ENCODE measurements at regions not wholly inside any gene's neighbourhood (a gene's known extent, or its start where the extent isn't known, plus 50 kb on each side); places are given as distances from the start of the nearest gene placed in this dataset.

DNA sequence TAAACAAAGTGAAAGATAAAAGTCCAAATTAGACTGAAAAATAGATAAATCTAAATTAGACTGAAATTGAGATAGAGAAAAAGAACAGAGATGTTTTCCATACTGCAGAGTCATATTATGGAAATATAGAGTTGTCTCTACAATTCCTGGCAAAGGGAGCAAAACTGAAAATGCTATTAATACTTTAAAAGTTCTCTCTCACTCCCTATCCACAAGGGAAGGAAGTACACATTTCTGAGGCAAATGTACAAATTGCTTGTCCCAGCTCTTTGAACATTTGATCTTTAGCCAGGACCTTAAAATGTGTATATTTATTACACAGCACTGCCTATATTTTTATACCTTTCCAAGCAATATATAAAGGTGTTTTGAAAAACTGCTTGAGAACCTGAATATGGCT, 225.1 kb upstream of the SEMA6D start:
- Histone ChIP-seq H3K27ac (ENCODE audit: low read depth in 1 of 2, low read length in 2 of 2) (no peak overlapping the region), H3K9me3 (ENCODE audit: control insufficient read depth in 4 of 4, low read length in 3 of 4) (no peaks in the 10 kb centered on the region), H3K27me3 (ENCODE audit: control insufficient read depth in 4 of 4, insufficient read depth in 4 of 4, low read length in 3 of 4) (peaks cover 0 to 2% (median 0%) of the 10 kb centered on the region in 4 donors), H3K4me1 (ENCODE audit: control insufficient read depth in 4 of 4, insufficient read depth in 4 of 4, low read length in 3 of 4) (no peaks in the 10 kb centered on the region), H3K4me3 (ENCODE audit: low read depth in 1 of 3, low read length in 3 of 3) (no peak overlapping the region), H3K9ac (ENCODE audit: low read depth in 1 of 2, low read length in 2 of 2) (no peak overlapping the region), H3K36me3 (ENCODE audit: control insufficient read depth in 4 of 4, insufficient read depth in 3 of 4, low read depth in 1 of 4, low read length in 3 of 4) (no peaks in the 10 kb centered on the region)
- TF ChIP-seq, protein P1, sequence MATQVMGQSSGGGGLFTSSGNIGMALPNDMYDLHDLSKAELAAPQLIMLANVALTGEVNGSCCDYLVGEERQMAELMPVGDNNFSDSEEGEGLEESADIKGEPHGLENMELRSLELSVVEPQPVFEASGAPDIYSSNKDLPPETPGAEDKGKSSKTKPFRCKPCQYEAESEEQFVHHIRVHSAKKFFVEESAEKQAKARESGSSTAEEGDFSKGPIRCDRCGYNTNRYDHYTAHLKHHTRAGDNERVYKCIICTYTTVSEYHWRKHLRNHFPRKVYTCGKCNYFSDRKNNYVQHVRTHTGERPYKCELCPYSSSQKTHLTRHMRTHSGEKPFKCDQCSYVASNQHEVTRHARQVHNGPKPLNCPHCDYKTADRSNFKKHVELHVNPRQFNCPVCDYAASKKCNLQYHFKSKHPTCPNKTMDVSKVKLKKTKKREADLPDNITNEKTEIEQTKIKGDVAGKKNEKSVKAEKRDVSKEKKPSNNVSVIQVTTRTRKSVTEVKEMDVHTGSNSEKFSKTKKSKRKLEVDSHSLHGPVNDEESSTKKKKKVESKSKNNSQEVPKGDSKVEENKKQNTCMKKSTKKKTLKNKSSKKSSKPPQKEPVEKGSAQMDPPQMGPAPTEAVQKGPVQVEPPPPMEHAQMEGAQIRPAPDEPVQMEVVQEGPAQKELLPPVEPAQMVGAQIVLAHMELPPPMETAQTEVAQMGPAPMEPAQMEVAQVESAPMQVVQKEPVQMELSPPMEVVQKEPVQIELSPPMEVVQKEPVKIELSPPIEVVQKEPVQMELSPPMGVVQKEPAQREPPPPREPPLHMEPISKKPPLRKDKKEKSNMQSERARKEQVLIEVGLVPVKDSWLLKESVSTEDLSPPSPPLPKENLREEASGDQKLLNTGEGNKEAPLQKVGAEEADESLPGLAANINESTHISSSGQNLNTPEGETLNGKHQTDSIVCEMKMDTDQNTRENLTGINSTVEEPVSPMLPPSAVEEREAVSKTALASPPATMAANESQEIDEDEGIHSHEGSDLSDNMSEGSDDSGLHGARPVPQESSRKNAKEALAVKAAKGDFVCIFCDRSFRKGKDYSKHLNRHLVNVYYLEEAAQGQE (IDR thresholded peaks at IDR 0.05), result no peak
- TF ChIP-seq GABPA (IDR thresholded peaks at IDR 0.05 in 1 of 2, conservative IDR thresholded peaks at IDR 0.05 in 1 of 2) (no peak), MAX (IDR thresholded peaks at IDR 0.05) (no peak), EGR1 (IDR thresholded peaks at IDR 0.05; ENCODE audit: low read depth in 2 of 2) (no peak), TAF1 (conservative IDR thresholded peaks at IDR 0.05) (no peak), FOXA2 (IDR thresholded peaks at IDR 0.05) (no peak), RAD21 (IDR thresholded peaks at IDR 0.05) (no peak), HNF4G (IDR thresholded peaks at IDR 0.05) (no peak), HNF4A (conservative IDR thresholded peaks at IDR 0.05) (no peak), NR2F2 (IDR thresholded peaks at IDR 0.05) (no peak), RXRA (IDR thresholded peaks at IDR 0.05) (no peak), SP1 (IDR thresholded peaks at IDR 0.05) (no peak), YY1 (IDR thresholded peaks at IDR 0.05) (no peak), JUND (IDR thresholded peaks at IDR 0.05) (no peak), FOXA1 (IDR thresholded peaks at IDR 0.05) (no peak)
- TF ChIP-seq, protein P2, sequence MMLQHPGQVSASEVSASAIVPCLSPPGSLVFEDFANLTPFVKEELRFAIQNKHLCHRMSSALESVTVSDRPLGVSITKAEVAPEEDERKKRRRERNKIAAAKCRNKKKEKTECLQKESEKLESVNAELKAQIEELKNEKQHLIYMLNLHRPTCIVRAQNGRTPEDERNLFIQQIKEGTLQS (IDR thresholded peaks at IDR 0.05), result no peak
- TF ChIP-seq, protein P3, sequence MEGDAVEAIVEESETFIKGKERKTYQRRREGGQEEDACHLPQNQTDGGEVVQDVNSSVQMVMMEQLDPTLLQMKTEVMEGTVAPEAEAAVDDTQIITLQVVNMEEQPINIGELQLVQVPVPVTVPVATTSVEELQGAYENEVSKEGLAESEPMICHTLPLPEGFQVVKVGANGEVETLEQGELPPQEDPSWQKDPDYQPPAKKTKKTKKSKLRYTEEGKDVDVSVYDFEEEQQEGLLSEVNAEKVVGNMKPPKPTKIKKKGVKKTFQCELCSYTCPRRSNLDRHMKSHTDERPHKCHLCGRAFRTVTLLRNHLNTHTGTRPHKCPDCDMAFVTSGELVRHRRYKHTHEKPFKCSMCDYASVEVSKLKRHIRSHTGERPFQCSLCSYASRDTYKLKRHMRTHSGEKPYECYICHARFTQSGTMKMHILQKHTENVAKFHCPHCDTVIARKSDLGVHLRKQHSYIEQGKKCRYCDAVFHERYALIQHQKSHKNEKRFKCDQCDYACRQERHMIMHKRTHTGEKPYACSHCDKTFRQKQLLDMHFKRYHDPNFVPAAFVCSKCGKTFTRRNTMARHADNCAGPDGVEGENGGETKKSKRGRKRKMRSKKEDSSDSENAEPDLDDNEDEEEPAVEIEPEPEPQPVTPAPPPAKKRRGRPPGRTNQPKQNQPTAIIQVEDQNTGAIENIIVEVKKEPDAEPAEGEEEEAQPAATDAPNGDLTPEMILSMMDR (IDR thresholded peaks at IDR 0.05; ENCODE audit: low read depth, low read length, missing input control), result no peak
- TF ChIP-seq, protein P4, sequence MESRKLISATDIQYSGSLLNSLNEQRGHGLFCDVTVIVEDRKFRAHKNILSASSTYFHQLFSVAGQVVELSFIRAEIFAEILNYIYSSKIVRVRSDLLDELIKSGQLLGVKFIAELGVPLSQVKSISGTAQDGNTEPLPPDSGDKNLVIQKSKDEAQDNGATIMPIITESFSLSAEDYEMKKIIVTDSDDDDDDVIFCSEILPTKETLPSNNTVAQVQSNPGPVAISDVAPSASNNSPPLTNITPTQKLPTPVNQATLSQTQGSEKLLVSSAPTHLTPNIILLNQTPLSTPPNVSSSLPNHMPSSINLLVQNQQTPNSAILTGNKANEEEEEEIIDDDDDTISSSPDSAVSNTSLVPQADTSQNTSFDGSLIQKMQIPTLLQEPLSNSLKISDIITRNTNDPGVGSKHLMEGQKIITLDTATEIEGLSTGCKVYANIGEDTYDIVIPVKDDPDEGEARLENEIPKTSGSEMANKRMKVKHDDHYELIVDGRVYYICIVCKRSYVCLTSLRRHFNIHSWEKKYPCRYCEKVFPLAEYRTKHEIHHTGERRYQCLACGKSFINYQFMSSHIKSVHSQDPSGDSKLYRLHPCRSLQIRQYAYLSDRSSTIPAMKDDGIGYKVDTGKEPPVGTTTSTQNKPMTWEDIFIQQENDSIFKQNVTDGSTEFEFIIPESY (IDR thresholded peaks at IDR 0.05), result no peak
- DNase-seq (ENCODE audit: low spot score), result no peak
